ENCODE measurements at regions not wholly inside any gene's neighbourhood (a gene's known extent, or its start where the extent isn't known, plus 50 kb on each side); places are given as distances from the start of the nearest gene placed in this dataset.

- POLR2A ChIA-PET: no interaction called here
- Histone ChIP-seq H2AFZ (ENCODE audit: low read depth, low read length) (no peak overlapping the region), H3K4me2 (ENCODE audit: insufficient read depth, low read length) (no peak overlapping the region), H3K36me3 (ENCODE audit: control insufficient read depth in 2 of 2, extremely low read depth in 1 of 2, insufficient read depth in 2 of 2, low read length in 2 of 2) (no peaks in the 10 kb centered on the region), H3K27me3 (ENCODE audit: control insufficient read depth in 2 of 2, insufficient read depth in 2 of 2, low read length in 2 of 2) (no peaks in the 10 kb centered on the region), H3K27ac (ENCODE audit: insufficient read depth, low read depth, low read length) (no peak overlapping the region), H3K9ac (replicated peaks; ENCODE audit: extremely low read depth, insufficient read depth, low read length) (no peak overlapping the region), H3K79me2 (ENCODE audit: control insufficient read depth, insufficient read depth, low read length) (no peaks in the 10 kb centered on the region), H3K9me1 (replicated peaks; ENCODE audit: control insufficient read depth, extremely low read depth, insufficient read depth, low read length) (no peaks in the 10 kb centered on the region), H4K20me1 (replicated peaks; ENCODE audit: control insufficient read depth, extremely low read depth, insufficient read depth, low read length) (no peaks in the 10 kb centered on the region), H3K4me3 (replicated peaks in 1 of 3; ENCODE audit: insufficient read depth in 1 of 3, low read depth in 1 of 3, low read length in 3 of 3) (no peak overlapping the region), H3K4me1 (ENCODE audit: control insufficient read depth, extremely low read depth, insufficient read depth, low read length) (no peaks in the 10 kb centered on the region), H3K9me3 (replicated peaks; ENCODE audit: control insufficient read depth, insufficient read depth, low read length) (no peaks in the 10 kb centered on the region)
- dilution Hi-C loops (cut with MboI; ENCODE audit: extremely low pct_ligation_motif_present, low sequenced_read_pairs): no loop called here
- no TSS peak for BruUV-seq (replicated peaks)
- CTCF ChIA-PET: no interaction called here
- intact Hi-C loops (cut with micrococcal nuclease): no loop called here
- no peak for FAIRE-seq
- no peak for DNase-seq (ENCODE audit: low read depth, low spot score)
- TF ChIP-seq EZH2 (IDR thresholded peaks at IDR 0.05; ENCODE audit: borderline replicate concordance, low read depth, low read length, severe bottlenecking) (no peak), CTCF (IDR thresholded peaks at IDR 0.05; ENCODE audit: extremely low read depth in 1 of 2, insufficient read depth in 1 of 2, low read depth in 1 of 2, low read length in 2 of 2) (no peak), MYC (IDR thresholded peaks at IDR 0.05; ENCODE audit: low read depth, low read length) (no peak)
Measured at GRCh38 chr14:58701604-58702003, 63.8 kb downstream of the DACT1 start.

GRCh38 chr14:58702441-58703160, 64.8 kb downstream of the DACT1 start:
- Histone ChIP-seq H3K79me2 (ENCODE audit: control insufficient read depth, insufficient read depth, low read length) (no peaks in the 10 kb centered on the region), H3K9me3 (replicated peaks; ENCODE audit: control insufficient read depth, insufficient read depth, low read length) (no peaks in the 10 kb centered on the region), H3K4me3 (replicated peaks in 1 of 3; ENCODE audit: insufficient read depth in 1 of 3, low read depth in 1 of 3, low read length in 3 of 3) (no peak overlapping the region), H3K9ac (replicated peaks; ENCODE audit: extremely low read depth, insufficient read depth, low read length) (no peak overlapping the region), H3K27me3 (ENCODE audit: control insufficient read depth in 2 of 2, insufficient read depth in 2 of 2, low read length in 2 of 2) (no peaks in the 10 kb centered on the region), H3K4me2 (ENCODE audit: insufficient read depth, low read length) (no peak overlapping the region), H3K27ac (ENCODE audit: insufficient read depth, low read depth, low read length) (no peak overlapping the region), H3K36me3 (ENCODE audit: control insufficient read depth in 2 of 2, extremely low read depth in 1 of 2, insufficient read depth in 2 of 2, low read length in 2 of 2) (no peaks in the 10 kb centered on the region), H3K4me1 (ENCODE audit: control insufficient read depth, extremely low read depth, insufficient read depth, low read length) (no peaks in the 10 kb centered on the region), H3K9me1 (replicated peaks; ENCODE audit: control insufficient read depth, extremely low read depth, insufficient read depth, low read length) (no peaks in the 10 kb centered on the region), H4K20me1 (replicated peaks; ENCODE audit: control insufficient read depth, extremely low read depth, insufficient read depth, low read length) (no peaks in the 10 kb centered on the region), H2AFZ (ENCODE audit: low read depth, low read length) (no peak overlapping the region)
- TF ChIP-seq MAX (IDR thresholded peaks at IDR 0.05; ENCODE audit: insufficient read depth, insufficient read length): no peak
- no peak for TF ChIP-seq MYC (IDR thresholded peaks at IDR 0.05; ENCODE audit: low read depth, low read length)
- no peak for TF ChIP-seq FOS (IDR thresholded peaks at IDR 0.05; ENCODE audit: borderline replicate concordance, insufficient read depth, low read length)
- no peak for TF ChIP-seq JUN (IDR thresholded peaks at IDR 0.05; ENCODE audit: borderline replicate concordance, insufficient read depth, insufficient read length, low read depth)
- no peak for TF ChIP-seq POLR2AphosphoS5 (IDR thresholded peaks at IDR 0.05; ENCODE audit: insufficient read depth, low read depth, low read length)
- no peak for TF ChIP-seq POLR2A (IDR thresholded peaks at IDR 0.05; ENCODE audit: low read depth, low read length)
- TF ChIP-seq EZH2 (IDR thresholded peaks at IDR 0.05; ENCODE audit: borderline replicate concordance, low read depth, low read length, severe bottlenecking): no peak
- TF ChIP-seq CTCF (IDR thresholded peaks at IDR 0.05; ENCODE audit: extremely low read depth in 1 of 2, insufficient read depth in 1 of 2, low read depth in 1 of 2, low read length in 2 of 2): no peak
- TF ChIP-seq GATA2 (IDR thresholded peaks at IDR 0.05; ENCODE audit: insufficient read depth, insufficient read length, low read depth, low read length): no peak
- DNase-seq (ENCODE audit: low read depth, low spot score) (no peak), FAIRE-seq (no peak)
- ChIA-PET POLR2A (no interaction called here), CTCF (interaction anchor here (0.9 kb wide), 1 partner anchor 14 kb away, joined by 3 read pairs; no protein-coding TSS in a partner anchor)
- dilution Hi-C loops (cut with MboI; ENCODE audit: extremely low pct_ligation_motif_present, low sequenced_read_pairs): no loop called here
- BruUV-seq (replicated peaks): no TSS peak
- intact Hi-C loops (cut with micrococcal nuclease): no loop called here
